GM23338 (cell line): ENCODE measurements at regions not wholly inside any gene's neighbourhood (a gene's known extent, or its start where the extent isn't known, plus 50 kb on each side); places are given as distances from the start of the nearest gene placed in this dataset.

Experiments used
- CREB1 ChIP-seq: fragments of 250-450 bp; sonication (Bioruptor Pico); IDR thresholded peaks from 2 replicates; pipeline ENCODE4 v1.5.0; 2020; ENCODE audit warnings: low read depth, mild to moderate bottlenecking, moderate library complexity
- ETS1 ChIP-seq: IDR thresholded peaks from 2 replicates; pipeline ENCODE4 v1.6.1; 2016; ENCODE audit warnings: antibody characterized with exemption
- EZH2 ChIP-seq: fragments of 200-600 bp; sonication (generic); IDR thresholded peaks from one replicate; pipeline ENCODE4 v1.8.0; 2017; ENCODE audit warnings: antibody characterized with exemption, mild to moderate bottlenecking, low read depth; ENCODE audit not compliant: unreplicated experiment
- EZH2phosphoT487 ChIP-seq: fragments of 200-600 bp; sonication (generic); IDR thresholded peaks from one replicate; pipeline ENCODE4 v1.8.1; 2018; ENCODE audit warnings: antibody characterized with exemption; ENCODE audit not compliant: unreplicated experiment
- JUNB ChIP-seq: IDR thresholded peaks from one replicate; pipeline ENCODE4 v1.6.1; 2016; ENCODE audit warnings: antibody characterized with exemption; ENCODE audit not compliant: unreplicated experiment
- NANOG ChIP-seq: IDR thresholded peaks from 2 replicates; pipeline ENCODE4 v1.6.1; 2016; ENCODE audit warnings: antibody characterized with exemption, borderline replicate concordance
- POLR2AphosphoS5 ChIP-seq: IDR thresholded peaks from 2 replicates; pipeline ENCODE4 v1.6.1; 2016; ENCODE audit warnings: antibody characterized with exemption, low read depth
- STAT1 ChIP-seq: IDR thresholded peaks from one replicate; pipeline ENCODE4 v1.6.1; 2016; ENCODE audit warnings: antibody characterized with exemption; ENCODE audit not compliant: unreplicated experiment
- ZNF114 ChIP-seq: fragments of 250-450 bp; sonication (Bioruptor Pico); IDR thresholded peaks from 2 replicates; pipeline ENCODE4 v1.5.0; 2020; ENCODE audit warnings: mild to moderate bottlenecking, moderate library complexity
- ZNF331 ChIP-seq: fragments of 250-450 bp; sonication (Bioruptor Pico); IDR thresholded peaks from 2 replicates; pipeline ENCODE4 v1.5.0; 2020; ENCODE audit warnings: low read depth, mild to moderate bottlenecking, moderate library complexity
- TF ChIP-seq, protein P1 (sequence below), 2 experiments: fragments of 200-600 bp in 1 of 2; sonication (generic) in 1 of 2; conservative IDR thresholded peaks; 2 replicates each; pipeline versions ENCODE4 v1.5.1 to v1.6.1; 2016 to 2017; ENCODE audit warnings: antibody characterized with exemption in 2 of 2, low read depth in 2 of 2, mild to moderate bottlenecking in 2 of 2, moderate library complexity in 1 of 2
- TF ChIP-seq, protein P2 (sequence below): IDR thresholded peaks from one replicate; pipeline ENCODE4 v1.6.1; 2018; ENCODE audit warnings: antibody characterized with exemption; ENCODE audit not compliant: unreplicated experiment

DNA sequence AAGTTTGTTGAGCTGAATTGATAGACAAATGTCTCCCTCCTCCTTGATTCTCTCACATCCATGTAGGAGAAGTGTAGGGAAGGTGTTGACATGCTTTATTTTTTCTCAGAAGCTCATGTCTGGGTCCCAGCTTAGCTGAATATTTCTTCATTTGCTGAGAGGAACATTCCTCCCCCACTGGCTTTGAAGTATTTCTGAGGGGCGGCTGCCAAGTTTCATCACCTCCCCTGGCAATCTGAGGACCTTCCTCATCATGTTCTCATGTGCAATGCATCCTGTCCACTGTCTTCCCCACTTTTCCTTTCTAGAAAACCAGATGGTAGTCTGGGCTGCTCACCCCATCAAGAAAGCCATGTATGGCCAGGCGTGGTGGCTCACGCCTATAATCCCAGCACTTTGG, 168.9 kb upstream of the RGMA start:
- TF ChIP-seq, protein P1, sequence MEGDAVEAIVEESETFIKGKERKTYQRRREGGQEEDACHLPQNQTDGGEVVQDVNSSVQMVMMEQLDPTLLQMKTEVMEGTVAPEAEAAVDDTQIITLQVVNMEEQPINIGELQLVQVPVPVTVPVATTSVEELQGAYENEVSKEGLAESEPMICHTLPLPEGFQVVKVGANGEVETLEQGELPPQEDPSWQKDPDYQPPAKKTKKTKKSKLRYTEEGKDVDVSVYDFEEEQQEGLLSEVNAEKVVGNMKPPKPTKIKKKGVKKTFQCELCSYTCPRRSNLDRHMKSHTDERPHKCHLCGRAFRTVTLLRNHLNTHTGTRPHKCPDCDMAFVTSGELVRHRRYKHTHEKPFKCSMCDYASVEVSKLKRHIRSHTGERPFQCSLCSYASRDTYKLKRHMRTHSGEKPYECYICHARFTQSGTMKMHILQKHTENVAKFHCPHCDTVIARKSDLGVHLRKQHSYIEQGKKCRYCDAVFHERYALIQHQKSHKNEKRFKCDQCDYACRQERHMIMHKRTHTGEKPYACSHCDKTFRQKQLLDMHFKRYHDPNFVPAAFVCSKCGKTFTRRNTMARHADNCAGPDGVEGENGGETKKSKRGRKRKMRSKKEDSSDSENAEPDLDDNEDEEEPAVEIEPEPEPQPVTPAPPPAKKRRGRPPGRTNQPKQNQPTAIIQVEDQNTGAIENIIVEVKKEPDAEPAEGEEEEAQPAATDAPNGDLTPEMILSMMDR (conservative IDR thresholded peaks at IDR 0.05; ENCODE audit: low read depth in 2 of 2) = no peak
- no peak for TF ChIP-seq EZH2phosphoT487
- TF ChIP-seq EZH2 = no peak
- TF ChIP-seq, protein P2, sequence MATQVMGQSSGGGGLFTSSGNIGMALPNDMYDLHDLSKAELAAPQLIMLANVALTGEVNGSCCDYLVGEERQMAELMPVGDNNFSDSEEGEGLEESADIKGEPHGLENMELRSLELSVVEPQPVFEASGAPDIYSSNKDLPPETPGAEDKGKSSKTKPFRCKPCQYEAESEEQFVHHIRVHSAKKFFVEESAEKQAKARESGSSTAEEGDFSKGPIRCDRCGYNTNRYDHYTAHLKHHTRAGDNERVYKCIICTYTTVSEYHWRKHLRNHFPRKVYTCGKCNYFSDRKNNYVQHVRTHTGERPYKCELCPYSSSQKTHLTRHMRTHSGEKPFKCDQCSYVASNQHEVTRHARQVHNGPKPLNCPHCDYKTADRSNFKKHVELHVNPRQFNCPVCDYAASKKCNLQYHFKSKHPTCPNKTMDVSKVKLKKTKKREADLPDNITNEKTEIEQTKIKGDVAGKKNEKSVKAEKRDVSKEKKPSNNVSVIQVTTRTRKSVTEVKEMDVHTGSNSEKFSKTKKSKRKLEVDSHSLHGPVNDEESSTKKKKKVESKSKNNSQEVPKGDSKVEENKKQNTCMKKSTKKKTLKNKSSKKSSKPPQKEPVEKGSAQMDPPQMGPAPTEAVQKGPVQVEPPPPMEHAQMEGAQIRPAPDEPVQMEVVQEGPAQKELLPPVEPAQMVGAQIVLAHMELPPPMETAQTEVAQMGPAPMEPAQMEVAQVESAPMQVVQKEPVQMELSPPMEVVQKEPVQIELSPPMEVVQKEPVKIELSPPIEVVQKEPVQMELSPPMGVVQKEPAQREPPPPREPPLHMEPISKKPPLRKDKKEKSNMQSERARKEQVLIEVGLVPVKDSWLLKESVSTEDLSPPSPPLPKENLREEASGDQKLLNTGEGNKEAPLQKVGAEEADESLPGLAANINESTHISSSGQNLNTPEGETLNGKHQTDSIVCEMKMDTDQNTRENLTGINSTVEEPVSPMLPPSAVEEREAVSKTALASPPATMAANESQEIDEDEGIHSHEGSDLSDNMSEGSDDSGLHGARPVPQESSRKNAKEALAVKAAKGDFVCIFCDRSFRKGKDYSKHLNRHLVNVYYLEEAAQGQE = no peak
- no peak for TF ChIP-seq NANOG
- no peak for TF ChIP-seq CREB1 (CRISPR knock-in tag)
- no peak for TF ChIP-seq POLR2AphosphoS5
- no peak for TF ChIP-seq JUNB
- no peak for TF ChIP-seq STAT1
- no peak for TF ChIP-seq ETS1
- no peak for TF ChIP-seq ZNF114 (CRISPR knock-in tag)
- no peak for TF ChIP-seq ZNF331 (CRISPR knock-in tag)
